ENCODE measurements at regions not wholly inside any gene's neighbourhood (a gene's known extent, or its start where the extent isn't known, plus 50 kb on each side); places are given as distances from the start of the nearest gene placed in this dataset.

DNA sequence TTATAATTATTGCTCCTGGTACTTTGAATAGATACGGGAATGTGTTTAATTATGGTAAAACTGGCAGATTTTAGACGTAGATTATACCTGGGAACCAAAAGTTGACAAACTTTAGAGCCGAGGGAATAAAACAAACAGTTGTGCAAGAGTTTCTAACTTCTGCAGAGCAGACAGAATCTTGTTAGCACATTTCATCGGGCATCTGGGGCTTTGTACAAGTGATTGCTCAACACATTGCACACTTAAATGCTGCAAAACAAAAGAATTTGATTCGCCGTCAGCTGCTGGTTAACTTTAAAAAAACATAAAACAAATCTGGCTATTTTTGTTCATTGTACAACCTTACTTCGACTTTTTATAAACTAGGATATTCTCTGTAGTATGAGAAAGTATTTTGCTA lies 398.1 kb downstream of the MAN2A1 start:
- TF ChIP-seq, protein P1, sequence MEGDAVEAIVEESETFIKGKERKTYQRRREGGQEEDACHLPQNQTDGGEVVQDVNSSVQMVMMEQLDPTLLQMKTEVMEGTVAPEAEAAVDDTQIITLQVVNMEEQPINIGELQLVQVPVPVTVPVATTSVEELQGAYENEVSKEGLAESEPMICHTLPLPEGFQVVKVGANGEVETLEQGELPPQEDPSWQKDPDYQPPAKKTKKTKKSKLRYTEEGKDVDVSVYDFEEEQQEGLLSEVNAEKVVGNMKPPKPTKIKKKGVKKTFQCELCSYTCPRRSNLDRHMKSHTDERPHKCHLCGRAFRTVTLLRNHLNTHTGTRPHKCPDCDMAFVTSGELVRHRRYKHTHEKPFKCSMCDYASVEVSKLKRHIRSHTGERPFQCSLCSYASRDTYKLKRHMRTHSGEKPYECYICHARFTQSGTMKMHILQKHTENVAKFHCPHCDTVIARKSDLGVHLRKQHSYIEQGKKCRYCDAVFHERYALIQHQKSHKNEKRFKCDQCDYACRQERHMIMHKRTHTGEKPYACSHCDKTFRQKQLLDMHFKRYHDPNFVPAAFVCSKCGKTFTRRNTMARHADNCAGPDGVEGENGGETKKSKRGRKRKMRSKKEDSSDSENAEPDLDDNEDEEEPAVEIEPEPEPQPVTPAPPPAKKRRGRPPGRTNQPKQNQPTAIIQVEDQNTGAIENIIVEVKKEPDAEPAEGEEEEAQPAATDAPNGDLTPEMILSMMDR (IDR thresholded peaks at IDR 0.05; ENCODE audit: extremely low read depth in 1 of 2, insufficient read depth in 1 of 2, low read depth in 1 of 2, low read length in 2 of 2): no peak
- no peak for TF ChIP-seq EZH2 (IDR thresholded peaks at IDR 0.05; ENCODE audit: borderline replicate concordance, low read depth, low read length, severe bottlenecking)
- TF ChIP-seq MYC (IDR thresholded peaks at IDR 0.05; ENCODE audit: low read depth, low read length): no peak
- TF ChIP-seq GATA2 (IDR thresholded peaks at IDR 0.05; ENCODE audit: insufficient read depth, insufficient read length, low read depth, low read length): no peak

Data from endothelial cell of umbilical vein (primary cell).